ENCODE measurements at regions not wholly inside any gene's neighbourhood (a gene's known extent, or its start where the extent isn't known, plus 50 kb on each side); places are given as distances from the start of the nearest gene placed in this dataset.

DNA sequence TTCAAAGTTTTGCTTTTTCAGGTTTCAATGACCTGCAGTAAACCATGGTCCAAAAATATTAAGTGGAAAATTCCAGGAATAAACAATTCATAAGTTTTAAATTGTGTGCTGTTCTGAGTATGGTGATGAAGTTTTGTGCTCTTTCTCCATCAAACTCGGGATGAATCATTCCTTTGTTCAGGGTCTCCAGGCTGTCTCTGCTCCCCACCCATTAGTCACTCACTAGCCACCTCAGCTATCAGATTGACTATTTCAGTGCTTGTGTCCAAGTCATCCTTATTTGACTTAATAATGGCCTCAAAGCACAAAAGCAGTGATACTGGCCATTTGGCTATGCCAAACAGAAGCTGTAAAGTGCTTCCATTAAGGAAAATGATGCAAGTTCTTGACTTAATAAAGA is 1140.4 kb downstream of the EFNB2 start:
- H3K36me3 ChIP-seq (ENCODE audit: insufficient read depth, insufficient read length, low read length) = no peaks in the 10 kb centered on the region
- H3K4me1 ChIP-seq (ENCODE audit: insufficient read depth, insufficient read length) = no peaks in the 10 kb centered on the region
- DNase-seq (ENCODE audit: low read depth, low spot score) = no peak
- H3K4me3 ChIP-seq (ENCODE audit: insufficient read length, low read depth) = no peak overlapping the region
- no peaks in the 10 kb centered on the region for H3K9me3 ChIP-seq (ENCODE audit: insufficient read depth, low read length)
- no peak for TF ChIP-seq YY1 (IDR thresholded peaks at IDR 0.05; ENCODE audit: insufficient read depth, insufficient read length)
- no peak for TF ChIP-seq ZNF274 (IDR thresholded peaks at IDR 0.05; ENCODE audit: low read depth, low read length)
- TF ChIP-seq SUZ12 (IDR thresholded peaks at IDR 0.05; ENCODE audit: extremely low read depth, insufficient read depth, insufficient read length) = no peak
- H3K27me3 ChIP-seq (ENCODE audit: insufficient read depth, insufficient read length) = no peaks in the 10 kb centered on the region
- no peak overlapping the region for H3K9ac ChIP-seq (ENCODE audit: insufficient read length, low read depth)

DNA sequence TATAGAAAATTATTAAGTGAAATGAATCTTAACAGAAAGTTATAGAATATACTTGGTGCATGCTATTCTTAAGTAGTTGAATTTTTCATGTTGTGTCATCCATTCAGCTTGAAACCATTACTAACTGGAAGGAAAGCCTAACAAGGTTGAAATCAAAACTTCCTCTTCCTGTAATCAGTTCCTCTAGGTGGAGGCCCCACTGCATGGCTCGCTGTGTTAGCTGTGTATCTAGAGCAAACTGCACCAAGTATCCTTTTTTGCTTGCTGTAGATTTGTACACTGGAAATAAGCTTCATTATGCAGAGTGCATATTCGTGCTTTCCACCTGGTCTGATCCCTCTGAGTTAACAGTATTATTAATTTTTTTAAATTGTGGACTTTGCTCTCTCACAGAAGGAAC is 1146.1 kb downstream of the EFNB2 start:
- no peaks in the 10 kb centered on the region for H3K4me1 ChIP-seq (ENCODE audit: insufficient read depth, insufficient read length)
- no peak for DNase-seq (ENCODE audit: low read depth, low spot score)
- no peak overlapping the region for H3K4me3 ChIP-seq (ENCODE audit: insufficient read length, low read depth)
- H3K27me3 ChIP-seq (ENCODE audit: insufficient read depth, insufficient read length) = no peaks in the 10 kb centered on the region
- no peak overlapping the region for H3K9ac ChIP-seq (ENCODE audit: insufficient read length, low read depth)
- H3K9me3 ChIP-seq (ENCODE audit: insufficient read depth, low read length) = no peaks in the 10 kb centered on the region
- TF ChIP-seq YY1 (IDR thresholded peaks at IDR 0.05; ENCODE audit: insufficient read depth, insufficient read length) (no peak), ZNF274 (IDR thresholded peaks at IDR 0.05; ENCODE audit: low read depth, low read length) (no peak), SUZ12 (IDR thresholded peaks at IDR 0.05; ENCODE audit: extremely low read depth, insufficient read depth, insufficient read length) (no peak)
- H3K36me3 ChIP-seq (ENCODE audit: insufficient read depth, insufficient read length, low read length) = no peaks in the 10 kb centered on the region

DNA sequence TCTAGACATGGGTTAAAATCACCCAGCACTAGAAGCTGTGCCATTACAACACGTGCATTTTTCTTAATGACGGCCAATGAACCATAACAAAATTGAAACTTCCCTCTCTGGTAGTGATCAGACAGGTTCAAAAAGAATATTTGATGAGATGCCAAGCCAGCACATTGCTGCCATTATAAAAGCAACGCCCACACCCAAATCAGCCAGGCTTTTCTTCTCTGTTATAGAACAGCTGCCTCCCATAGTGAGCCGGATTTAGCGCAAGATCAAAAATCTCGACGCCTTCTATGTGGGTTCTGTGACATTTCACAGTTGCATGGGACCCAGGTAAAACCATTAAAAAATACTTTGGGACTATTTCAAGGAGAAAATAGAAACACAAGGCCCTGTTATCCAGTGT is 1158.0 kb downstream of the EFNB2 start:
- no peak for DNase-seq (ENCODE audit: low read depth, low spot score)
- no peak overlapping the region for H3K4me3 ChIP-seq (ENCODE audit: insufficient read length, low read depth)
- no peaks in the 10 kb centered on the region for H3K36me3 ChIP-seq (ENCODE audit: insufficient read depth, insufficient read length, low read length)
- no peaks in the 10 kb centered on the region for H3K9me3 ChIP-seq (ENCODE audit: insufficient read depth, low read length)
- no peak overlapping the region for H3K9ac ChIP-seq (ENCODE audit: insufficient read length, low read depth)
- H3K4me1 ChIP-seq (ENCODE audit: insufficient read depth, insufficient read length) = no peaks in the 10 kb centered on the region
- TF ChIP-seq YY1 (IDR thresholded peaks at IDR 0.05; ENCODE audit: insufficient read depth, insufficient read length) (no peak), ZNF274 (IDR thresholded peaks at IDR 0.05; ENCODE audit: low read depth, low read length) (no peak), SUZ12 (IDR thresholded peaks at IDR 0.05; ENCODE audit: extremely low read depth, insufficient read depth, insufficient read length) (no peak)
- no peaks in the 10 kb centered on the region for H3K27me3 ChIP-seq (ENCODE audit: insufficient read depth, insufficient read length)

DNA sequence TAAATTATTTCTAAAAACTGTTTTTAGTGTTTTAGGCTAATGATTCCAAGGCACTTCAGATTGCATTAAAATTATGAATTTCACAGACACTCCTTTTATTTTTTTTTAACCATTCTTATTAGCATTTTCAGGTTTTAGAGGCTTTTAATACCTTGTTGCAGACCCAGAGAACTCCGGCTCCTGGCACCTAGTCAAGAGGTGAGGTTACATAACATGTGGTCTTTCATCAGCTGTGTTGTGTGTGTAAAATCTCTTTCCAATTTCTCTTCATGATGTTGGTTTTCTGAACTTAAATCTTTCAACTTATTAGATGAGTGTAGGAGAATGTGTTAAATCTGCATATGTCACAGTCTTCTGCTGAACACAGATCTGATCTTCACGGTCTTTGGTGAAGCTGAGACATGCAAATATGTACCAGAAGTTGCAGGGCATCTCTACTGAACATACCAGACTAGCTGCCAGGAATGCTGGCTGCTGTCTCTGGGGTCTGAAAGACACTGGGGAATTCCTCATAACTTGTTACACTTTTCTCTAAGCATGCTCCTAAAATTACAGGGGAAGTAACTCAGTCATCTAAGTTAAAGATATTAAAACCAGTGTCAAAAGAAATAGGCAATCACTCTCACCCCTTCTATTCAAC is 1165.3 kb downstream of the EFNB2 start:
- Histone ChIP-seq H3K27me3 (ENCODE audit: insufficient read depth, insufficient read length) (no peaks in the 10 kb centered on the region), H3K9me3 (ENCODE audit: insufficient read depth, low read length) (no peaks in the 10 kb centered on the region)

DNA sequence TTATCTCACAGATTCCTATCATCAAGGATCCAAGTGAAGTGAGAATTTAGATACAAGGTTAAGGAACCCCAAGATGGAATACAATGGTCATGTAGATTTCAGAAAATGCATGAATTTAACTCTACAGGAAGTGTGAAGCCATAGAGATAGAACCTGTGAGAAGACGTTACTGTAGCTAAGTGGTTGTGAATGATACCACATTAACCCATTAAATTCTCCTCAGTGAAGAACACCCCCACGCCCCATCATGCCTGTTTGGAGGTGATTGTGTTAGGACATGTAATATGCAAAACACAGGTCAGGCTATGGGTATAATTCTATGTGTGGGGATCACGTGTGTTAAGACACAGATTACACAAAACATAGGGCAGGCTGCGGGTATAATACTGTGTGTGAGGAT is 1166.7 kb downstream of the EFNB2 start:
- Histone ChIP-seq H3K9ac (ENCODE audit: insufficient read length, low read depth) (no peak overlapping the region), H3K27me3 (ENCODE audit: insufficient read depth, insufficient read length) (no peaks in the 10 kb centered on the region), H3K36me3 (ENCODE audit: insufficient read depth, insufficient read length, low read length) (no peaks in the 10 kb centered on the region), H3K9me3 (ENCODE audit: insufficient read depth, low read length) (no peaks in the 10 kb centered on the region), H3K4me1 (ENCODE audit: insufficient read depth, insufficient read length) (no peaks in the 10 kb centered on the region), H3K4me3 (ENCODE audit: insufficient read length, low read depth) (no peak overlapping the region)
- DNase-seq (ENCODE audit: low read depth, low spot score) = no peak
- TF ChIP-seq ZNF274 (IDR thresholded peaks at IDR 0.05; ENCODE audit: low read depth, low read length) (no peak), SUZ12 (IDR thresholded peaks at IDR 0.05; ENCODE audit: extremely low read depth, insufficient read depth, insufficient read length) (no peak), YY1 (IDR thresholded peaks at IDR 0.05; ENCODE audit: insufficient read depth, insufficient read length) (no peak)

More for the DNA sequence above, 1165.3 kb downstream of the EFNB2 start:
- Histone ChIP-seq H3K4me3 (ENCODE audit: insufficient read length, low read depth) (no peak overlapping the region), H3K4me1 (ENCODE audit: insufficient read depth, insufficient read length) (no peaks in the 10 kb centered on the region), H3K9ac (ENCODE audit: insufficient read length, low read depth) (no peak overlapping the region), H3K36me3 (ENCODE audit: insufficient read depth, insufficient read length, low read length) (no peaks in the 10 kb centered on the region)
- no peak for DNase-seq (ENCODE audit: low read depth, low spot score)
- no peak for TF ChIP-seq YY1 (IDR thresholded peaks at IDR 0.05; ENCODE audit: insufficient read depth, insufficient read length)

DNA sequence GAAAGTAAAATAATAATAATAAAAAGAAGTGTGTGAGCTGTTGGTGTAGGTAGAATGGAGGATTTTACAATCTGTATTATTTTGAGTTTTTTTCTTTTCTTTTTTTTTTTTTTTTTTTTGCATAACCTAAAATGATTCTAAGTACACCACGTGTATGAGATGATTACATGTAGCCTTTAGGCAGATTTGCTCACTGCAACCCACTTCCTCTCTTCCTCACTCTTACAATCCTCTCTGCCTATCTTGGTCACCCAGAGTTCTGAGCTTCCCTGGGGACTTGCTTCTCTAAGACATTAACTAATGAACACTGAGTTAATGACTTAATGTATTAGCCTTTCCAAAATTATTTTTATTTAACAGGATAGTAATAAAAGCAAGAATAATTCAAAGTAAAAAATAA is 1169.6 kb downstream of the EFNB2 start:
- H3K9ac ChIP-seq (ENCODE audit: insufficient read length, low read depth) = no peak overlapping the region
- DNase-seq (ENCODE audit: low read depth, low spot score) = no peak
- TF ChIP-seq ZNF274 (IDR thresholded peaks at IDR 0.05; ENCODE audit: low read depth, low read length) (no peak), YY1 (IDR thresholded peaks at IDR 0.05; ENCODE audit: insufficient read depth, insufficient read length) (no peak), SUZ12 (IDR thresholded peaks at IDR 0.05; ENCODE audit: extremely low read depth, insufficient read depth, insufficient read length) (no peak)
- H3K9me3 ChIP-seq (ENCODE audit: insufficient read depth, low read length) = no peaks in the 10 kb centered on the region
- no peaks in the 10 kb centered on the region for H3K4me1 ChIP-seq (ENCODE audit: insufficient read depth, insufficient read length)
- no peak overlapping the region for H3K4me3 ChIP-seq (ENCODE audit: insufficient read length, low read depth)
- H3K36me3 ChIP-seq (ENCODE audit: insufficient read depth, insufficient read length, low read length) = no peaks in the 10 kb centered on the region
- H3K27me3 ChIP-seq (ENCODE audit: insufficient read depth, insufficient read length) = no peaks in the 10 kb centered on the region

DNA sequence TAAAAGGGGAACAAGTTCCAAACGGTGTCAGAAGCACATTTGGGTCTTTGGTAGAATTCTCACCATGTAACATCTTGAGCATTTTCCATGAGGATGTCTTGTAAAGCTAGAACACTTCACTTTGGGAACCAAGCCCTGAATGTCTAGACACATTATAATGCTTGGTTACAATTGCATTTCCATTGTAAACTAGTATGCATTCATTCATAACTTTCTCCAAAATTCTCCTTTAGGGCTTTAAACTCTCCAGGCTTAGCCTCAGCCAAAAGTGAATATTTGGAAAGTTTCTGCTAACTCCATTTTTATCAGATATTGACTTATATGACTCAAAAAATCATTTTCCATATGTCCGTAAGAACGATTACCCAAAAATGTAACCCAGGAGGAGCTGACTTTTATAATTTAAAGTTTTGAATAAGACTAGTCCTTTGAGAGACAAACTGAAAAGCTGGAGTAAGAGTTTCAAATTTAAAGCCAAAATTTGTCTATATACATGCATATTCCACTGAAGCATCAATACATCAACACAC is 1170.4 kb downstream of the EFNB2 start:
- Histone ChIP-seq H3K9me3 (ENCODE audit: insufficient read depth, low read length) (no peaks in the 10 kb centered on the region), H3K27me3 (ENCODE audit: insufficient read depth, insufficient read length) (no peaks in the 10 kb centered on the region), H3K4me1 (ENCODE audit: insufficient read depth, insufficient read length) (no peaks in the 10 kb centered on the region), H3K36me3 (ENCODE audit: insufficient read depth, insufficient read length, low read length) (no peaks in the 10 kb centered on the region), H3K4me3 (ENCODE audit: insufficient read length, low read depth) (no peak overlapping the region), H3K9ac (ENCODE audit: insufficient read length, low read depth) (no peak overlapping the region)
- no peak for DNase-seq (ENCODE audit: low read depth, low spot score)
- TF ChIP-seq ZNF274 (IDR thresholded peaks at IDR 0.05; ENCODE audit: low read depth, low read length) = no peak
- no peak for TF ChIP-seq SUZ12 (IDR thresholded peaks at IDR 0.05; ENCODE audit: extremely low read depth, insufficient read depth, insufficient read length)
- TF ChIP-seq YY1 (IDR thresholded peaks at IDR 0.05; ENCODE audit: insufficient read depth, insufficient read length) = no peak
